Mucosa of rectum (tissue), 2 donors: ENCODE measurements at regions not wholly inside any gene's neighbourhood (a gene's known extent, or its start where the extent isn't known, plus 50 kb on each side); places are given as distances from the start of the nearest gene placed in this dataset.
A peak's percentile ranks its signal among the peaks of the same experiment; 100 is the strongest.

Experiments used
- H3K27ac ChIP-seq, 2 donors: one replicate each; pipeline ENCODE4 v1.7.0; 2013; ENCODE audit warnings: inconsistent platforms in 2 of 2, low read depth in 2 of 2, low read length in 2 of 2
- H3K27me3 ChIP-seq, 2 donors: one replicate each; pipeline ENCODE4 v1.7.0; 2013; ENCODE audit warnings: low read length in 2 of 2; ENCODE audit not compliant: control insufficient read depth in 2 of 2, insufficient read depth in 2 of 2
- H3K36me3 ChIP-seq, 2 donors: one replicate each; pipeline ENCODE4 v1.7.0; 2013; ENCODE audit warnings: low read length in 2 of 2; ENCODE audit not compliant: control insufficient read depth in 2 of 2, insufficient read depth in 2 of 2
- H3K4me1 ChIP-seq, 2 donors: one replicate each; pipeline ENCODE4 v1.7.0; 2013; ENCODE audit warnings: low read length in 2 of 2, mild to moderate bottlenecking in 1 of 2; ENCODE audit not compliant: control insufficient read depth in 2 of 2, insufficient read depth in 2 of 2
- H3K4me3 ChIP-seq, 2 donors: one replicate each; pipeline ENCODE4 v1.7.0; 2013; ENCODE audit warnings: low read length in 2 of 2
- H3K9ac ChIP-seq, 2 donors: one replicate each; pipeline ENCODE4 v1.7.0; 2013; ENCODE audit warnings: low read length in 2 of 2, low read depth in 1 of 2, mild to moderate bottlenecking in 1 of 2
- H3K9me3 ChIP-seq, 2 donors: one replicate each; pipeline ENCODE4 v1.7.0; 2013; ENCODE audit warnings: low read length in 2 of 2; ENCODE audit not compliant: control insufficient read depth in 2 of 2
- donor health status: healthy.
- donor health status: Normal muscosa, but diverticular disease.

GRCh38 chr2:217709478-217710210 lies 293.2 kb downstream of the TNS1 start:
- Histone ChIP-seq H3K4me3 (no peak overlapping the region), H3K9ac (no peak overlapping the region), H3K27me3 (peaks cover 0 to 2% of the 10 kb centered on the region in 2 donors), H3K9me3 (no peaks in the 10 kb centered on the region), H3K36me3 (no peaks in the 10 kb centered on the region), H3K4me1 (peaks cover 0 to 4% of the 10 kb centered on the region in 2 donors), H3K27ac (no peak overlapping the region)

- Histone ChIP-seq H3K36me3 (no peaks in the 10 kb centered on the region), H3K4me1 (no peaks in the 10 kb centered on the region), H3K4me3 (no peak overlapping the region), H3K27me3 (peaks cover 0 to 2% of the 10 kb centered on the region in 2 donors), H3K27ac (no peak overlapping the region), H3K9me3 (no peaks in the 10 kb centered on the region), H3K9ac (no peak overlapping the region)
Observed at GRCh38 chr2:217707131-217707611, 295.6 kb downstream of the TNS1 start.

DNA sequence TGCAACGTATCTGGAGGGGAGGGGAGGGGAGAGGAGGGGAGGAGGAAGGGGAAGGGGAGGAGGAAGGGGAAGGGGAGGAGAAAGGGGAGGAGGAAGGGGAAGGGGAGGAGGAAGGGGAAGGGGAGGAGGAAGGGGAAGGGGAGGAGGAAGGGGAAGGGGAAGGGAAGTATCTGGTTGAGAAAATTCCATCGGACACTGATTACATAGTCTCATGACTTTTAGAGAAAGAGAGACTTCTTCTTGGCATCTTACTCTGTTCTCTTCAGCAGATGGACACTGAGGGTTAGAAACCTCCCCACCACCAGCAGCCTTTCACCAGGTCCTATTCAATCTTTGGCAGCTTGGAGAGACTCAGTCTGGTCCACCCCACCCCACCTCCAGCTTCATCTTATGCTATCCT lies 296.3 kb downstream of the TNS1 start:
- Histone ChIP-seq H3K27ac (no peak overlapping the region), H3K36me3 (no peaks in the 10 kb centered on the region), H3K4me3 (no peak overlapping the region), H3K4me1 (no peaks in the 10 kb centered on the region), H3K9ac (no peak overlapping the region), H3K27me3 (peaks cover 0 to 2% of the 10 kb centered on the region in 2 donors), H3K9me3 (no peaks in the 10 kb centered on the region)

GRCh38 chr2:217706095-217706494 lies 296.7 kb downstream of the TNS1 start:
- no peaks in the 10 kb centered on the region for H3K4me1 ChIP-seq
- peaks cover 0 to 2% of the 10 kb centered on the region in 2 donors for H3K27me3 ChIP-seq
- H3K27ac ChIP-seq = no peak overlapping the region
- no peaks in the 10 kb centered on the region for H3K9me3 ChIP-seq
- H3K36me3 ChIP-seq = no peaks in the 10 kb centered on the region
- no peak overlapping the region for H3K4me3 ChIP-seq
- no peak overlapping the region for H3K9ac ChIP-seq

GRCh38 chr2:217705461-217705860 lies 297.3 kb downstream of the TNS1 start:
- Histone ChIP-seq H3K4me3 (no peak overlapping the region), H3K27me3 (peaks cover 0 to 2% of the 10 kb centered on the region in 2 donors), H3K27ac (no peak overlapping the region), H3K9me3 (no peaks in the 10 kb centered on the region), H3K36me3 (no peaks in the 10 kb centered on the region), H3K9ac (no peak overlapping the region), H3K4me1 (no peaks in the 10 kb centered on the region)

GRCh38 chr2:217703999-217704398 lies 298.8 kb downstream of the TNS1 start:
- H3K9me3 ChIP-seq = no peaks in the 10 kb centered on the region
- H3K27me3 ChIP-seq = peaks cover 0 to 2% of the 10 kb centered on the region in 2 donors
- no peaks in the 10 kb centered on the region for H3K36me3 ChIP-seq
- no peaks in the 10 kb centered on the region for H3K4me1 ChIP-seq
- no peak overlapping the region for H3K27ac ChIP-seq
- H3K4me3 ChIP-seq = no peak overlapping the region
- no peak overlapping the region for H3K9ac ChIP-seq

DNA sequence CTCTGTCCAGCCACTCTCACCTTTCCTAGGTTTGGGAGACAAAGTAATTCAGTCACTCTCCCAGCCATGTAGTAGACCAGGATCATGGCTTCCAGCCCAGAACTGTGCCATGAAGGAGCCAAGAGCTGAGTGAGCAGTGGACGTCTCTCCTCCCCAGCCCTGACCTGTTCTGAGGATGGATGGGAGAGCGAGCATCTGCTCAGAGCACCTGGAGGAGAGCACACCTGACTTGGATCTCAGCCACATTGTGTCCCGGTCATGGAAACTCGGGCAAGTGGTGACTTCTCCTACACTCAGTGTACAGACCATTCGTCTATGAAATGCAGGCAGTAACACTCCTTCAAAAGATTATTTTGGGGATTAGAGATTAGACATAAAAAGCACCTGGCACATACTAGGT lies 299.7 kb downstream of the TNS1 start:
- Histone ChIP-seq H3K27ac (no peak overlapping the region), H3K4me3 (no peak overlapping the region), H3K9me3 (no peaks in the 10 kb centered on the region), H3K27me3 (no peaks in the 10 kb centered on the region), H3K9ac (no peak overlapping the region), H3K36me3 (no peaks in the 10 kb centered on the region), H3K4me1 (no peaks in the 10 kb centered on the region)

GRCh38 chr2:217701622-217702021 lies 301.2 kb downstream of the TNS1 start:
- no peaks in the 10 kb centered on the region for H3K9me3 ChIP-seq
- H3K4me1 ChIP-seq = no peaks in the 10 kb centered on the region
- no peak overlapping the region for H3K4me3 ChIP-seq
- H3K9ac ChIP-seq = no peak overlapping the region
- no peaks in the 10 kb centered on the region for H3K36me3 ChIP-seq
- H3K27me3 ChIP-seq = no peaks in the 10 kb centered on the region
- H3K27ac ChIP-seq = no peak overlapping the region

DNA sequence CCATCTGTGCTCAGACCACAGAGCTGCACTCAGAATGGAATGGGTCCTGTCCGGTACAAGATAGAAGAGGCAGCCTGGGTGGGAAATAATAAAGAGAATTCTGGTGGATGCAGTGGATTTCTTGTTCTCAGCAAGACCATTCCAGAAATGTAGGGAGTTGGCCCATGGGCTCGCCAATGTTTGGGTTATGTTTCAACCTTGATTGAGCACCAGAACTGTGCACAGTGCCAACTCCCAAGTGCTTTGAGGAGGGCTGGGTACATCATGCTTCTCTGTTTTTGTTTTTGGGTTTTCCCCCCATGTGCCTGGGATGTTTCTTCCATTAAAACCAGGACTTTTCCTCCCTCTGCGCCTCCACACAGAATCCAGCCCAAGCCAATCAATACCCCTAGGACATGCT lies 304.1 kb downstream of the TNS1 start:
- Histone ChIP-seq H3K4me1 (no peaks in the 10 kb centered on the region), H3K27ac (no peak overlapping the region), H3K9ac (no peak overlapping the region), H3K36me3 (no peaks in the 10 kb centered on the region), H3K9me3 (no peaks in the 10 kb centered on the region), H3K27me3 (no peaks in the 10 kb centered on the region), H3K4me3 (no peak overlapping the region)

DNA sequence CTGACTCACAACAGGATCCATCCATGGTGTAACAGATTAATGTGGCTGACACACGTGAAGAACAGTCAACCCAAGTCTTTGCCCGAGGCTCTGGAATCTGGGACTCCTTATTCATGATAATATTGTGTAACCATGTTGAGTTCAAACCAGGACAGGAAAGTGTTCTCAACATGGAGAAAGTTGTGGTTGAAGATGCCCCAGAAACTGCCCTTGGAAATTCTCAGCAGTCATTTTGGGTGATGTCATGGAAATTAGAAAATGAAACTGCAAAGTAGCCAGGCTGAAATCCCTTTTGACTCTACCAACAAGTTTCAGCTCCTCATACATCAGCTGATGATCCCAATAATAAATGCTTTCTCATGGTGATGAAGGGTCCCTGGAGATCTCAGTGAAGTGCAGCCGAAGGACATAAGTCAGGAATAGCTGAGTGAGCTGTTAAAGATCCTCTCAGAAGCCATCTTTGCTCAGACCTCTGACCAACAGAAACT lies 307.7 kb downstream of the TNS1 start:
- H3K4me3 ChIP-seq = no peak overlapping the region
- H3K9ac ChIP-seq = no peak overlapping the region
- no peaks in the 10 kb centered on the region for H3K36me3 ChIP-seq
- no peaks in the 10 kb centered on the region for H3K9me3 ChIP-seq
- H3K27ac ChIP-seq = peak overlapping the region in 1 of 2 donors; percentile 35
- no peaks in the 10 kb centered on the region for H3K4me1 ChIP-seq
- no peaks in the 10 kb centered on the region for H3K27me3 ChIP-seq
